Ovary (tissue), 7 donors: ENCODE measurements at regions not wholly inside any gene's neighbourhood (a gene's known extent, or its start where the extent isn't known, plus 50 kb on each side); places are given as distances from the start of the nearest gene placed in this dataset.

Experiments used
- DNase-seq, 5 donors: peaks; one replicate each; pipeline ENCODE4 v3.0.0-alpha.2; 2019 to 2020
- H3K27ac ChIP-seq, 2 donors: fragments of 200-600 bp; one replicate each; pipeline versions ENCODE4 v1.5.1 to v1.8.0; 2019 to 2022
- H3K27me3 ChIP-seq: fragments of 200-600 bp; one replicate; pipeline ENCODE4 v1.8.0; 2022
- H3K36me3 ChIP-seq: fragments of 200-600 bp; sonication (generic); one replicate; pipeline ENCODE4 v1.5.1; 2019
- H3K4me1 ChIP-seq: one replicate; pipeline ENCODE4 v1.8.1; 2013; ENCODE audit warnings: mild to moderate bottlenecking, moderate library complexity; ENCODE audit not compliant: insufficient read depth
- H3K4me3 ChIP-seq: fragments of 200-600 bp; sonication (generic); one replicate; pipeline ENCODE4 v1.5.1; 2017
- H3K9me3 ChIP-seq, 2 donors: fragments of 200-600 bp in 1 of 2; sonication (generic) in 1 of 2; one replicate each; pipeline versions ENCODE4 v1.5.1 to v1.8.1; 2013 to 2019; ENCODE audit warnings: mild to moderate bottlenecking in 1 of 2, moderate library complexity in 1 of 2
- EP300 ChIP-seq: sonication (generic); formaldehyde crosslinking; IDR thresholded peaks from one replicate; pipeline ENCODE4 v1.6.1; 2017; ENCODE audit warnings: antibody characterized with exemption
- POLR2A ChIP-seq: fragments of 450-650 bp; IDR thresholded peaks from one replicate; pipeline ENCODE4 v1.6.1; 2017; ENCODE audit warnings: antibody characterized with exemption, mild to moderate bottlenecking, moderate library complexity
- WGBS, 3 donors: extraction: QIAGEN DNeasy Blood & Tissue Kit in 1 of 3; methylation state at CpG; one replicate each; pipeline versions ENCODE4 v1.1.5 to v1.1.7; 2013 to 2017; 5-methylcytosine and 5-hydroxymethylcytosine counted together
- intact Hi-C, 4 donors: fragments of 100-400 bp; cut with DNase I; formaldehyde crosslinking; loops; one replicate each; pipeline versions ENCODE4 v1.11.0 to v1.15.1; 2022 to 2023
- TF ChIP-seq, protein P1 (sequence below), 3 donors: fragments of 450-650 bp in 2 of 3; fragments of 200-600 bp in 1 of 3; IDR thresholded peaks; one replicate each; pipeline versions ENCODE4 v1.5.1 to v1.8.0; 2016 to 2022; ENCODE audit warnings: antibody characterized with exemption in 3 of 3, mild to moderate bottlenecking in 1 of 3
- donor health status: DM: no; HTN: no; CAD: no; lungs with moderate emphysema.
- donor health status: DM: no; HTN: no; CAD: no.
- donor health status: Bipolar disorder and iron deficiency.
- donor health status: DM: no; HTN: no; CAD: no.
- donor health status: DM: yes; HTN: yes; CAD: no.

GRCh38 chr2:187994464-187995331, 297.0 kb upstream of the GULP1 start:
- WGBS, 3 donors, result 77 to 85% (median 79%) methylated on average over 5 of the region's 5 CpGs
- Histone ChIP-seq H3K4me3 (no peak overlapping the region), H3K9me3 (no peaks in the 10 kb centered on the region), H3K27me3 (no peaks in the 10 kb centered on the region), H3K4me1 (no peaks in the 10 kb centered on the region), H3K27ac (no peak overlapping the region), H3K36me3 (no peaks in the 10 kb centered on the region)
- TF ChIP-seq EP300 (no peak), POLR2A (no peak)
- TF ChIP-seq, protein P1, sequence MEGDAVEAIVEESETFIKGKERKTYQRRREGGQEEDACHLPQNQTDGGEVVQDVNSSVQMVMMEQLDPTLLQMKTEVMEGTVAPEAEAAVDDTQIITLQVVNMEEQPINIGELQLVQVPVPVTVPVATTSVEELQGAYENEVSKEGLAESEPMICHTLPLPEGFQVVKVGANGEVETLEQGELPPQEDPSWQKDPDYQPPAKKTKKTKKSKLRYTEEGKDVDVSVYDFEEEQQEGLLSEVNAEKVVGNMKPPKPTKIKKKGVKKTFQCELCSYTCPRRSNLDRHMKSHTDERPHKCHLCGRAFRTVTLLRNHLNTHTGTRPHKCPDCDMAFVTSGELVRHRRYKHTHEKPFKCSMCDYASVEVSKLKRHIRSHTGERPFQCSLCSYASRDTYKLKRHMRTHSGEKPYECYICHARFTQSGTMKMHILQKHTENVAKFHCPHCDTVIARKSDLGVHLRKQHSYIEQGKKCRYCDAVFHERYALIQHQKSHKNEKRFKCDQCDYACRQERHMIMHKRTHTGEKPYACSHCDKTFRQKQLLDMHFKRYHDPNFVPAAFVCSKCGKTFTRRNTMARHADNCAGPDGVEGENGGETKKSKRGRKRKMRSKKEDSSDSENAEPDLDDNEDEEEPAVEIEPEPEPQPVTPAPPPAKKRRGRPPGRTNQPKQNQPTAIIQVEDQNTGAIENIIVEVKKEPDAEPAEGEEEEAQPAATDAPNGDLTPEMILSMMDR (IDR thresholded peaks at IDR 0.05), result no peak
- intact Hi-C loops, result no loop called here
- DNase-seq, result no peak

DNA sequence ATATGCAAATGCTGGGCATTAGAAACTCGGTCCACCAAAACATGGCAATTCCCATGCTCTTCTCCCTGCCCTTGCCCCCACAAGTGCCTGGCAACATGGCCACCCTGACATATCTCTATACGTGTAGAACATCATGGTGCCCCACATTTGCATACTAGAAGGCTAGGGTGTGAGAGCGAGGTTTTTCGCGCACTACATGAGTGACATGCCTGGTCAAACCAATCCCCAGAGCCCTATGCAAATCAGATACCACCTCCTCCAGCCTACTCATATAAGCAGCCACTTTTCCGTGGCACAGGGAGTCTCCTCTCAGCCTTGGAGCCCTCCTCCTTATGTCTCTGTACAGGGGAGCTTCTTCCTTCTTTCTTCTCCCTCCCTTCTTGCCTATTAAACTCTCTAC, 296.1 kb upstream of the GULP1 start:
- Histone ChIP-seq H3K27ac (no peak overlapping the region), H3K9me3 (no peaks in the 10 kb centered on the region), H3K4me1 (no peaks in the 10 kb centered on the region), H3K27me3 (no peaks in the 10 kb centered on the region), H3K4me3 (no peak overlapping the region), H3K36me3 (no peaks in the 10 kb centered on the region)
- intact Hi-C loops, result no loop called here
- no peak for DNase-seq
- TF ChIP-seq EP300 (no peak), POLR2A (no peak)
- TF ChIP-seq, protein P1 (IDR thresholded peaks at IDR 0.05), result no peak
- WGBS, 3 donors, result 82 to 97% (median 96%) methylated on average over 6 of the region's 6 CpGs

DNA sequence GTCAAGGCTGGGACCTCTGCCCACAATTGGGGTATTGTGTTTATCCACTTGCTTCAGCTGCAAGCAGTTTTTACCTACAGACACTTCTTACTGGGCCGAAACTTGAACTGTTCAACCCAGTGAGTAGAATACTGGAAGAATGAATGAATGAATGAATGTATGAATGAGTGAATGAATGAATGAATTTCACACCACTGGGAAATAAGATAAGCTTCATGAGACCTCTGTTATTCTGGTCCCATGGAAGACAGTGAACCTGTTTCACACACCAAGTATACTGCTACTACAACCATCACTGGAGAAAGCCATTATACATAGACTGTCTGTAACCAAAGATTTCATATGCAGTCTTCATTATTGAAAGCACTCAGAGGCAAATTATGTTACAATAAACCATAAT, 295.0 kb upstream of the GULP1 start:
- Histone ChIP-seq H3K27ac (no peak overlapping the region), H3K9me3 (no peaks in the 10 kb centered on the region), H3K36me3 (no peaks in the 10 kb centered on the region), H3K4me1 (no peaks in the 10 kb centered on the region), H3K27me3 (no peaks in the 10 kb centered on the region), H3K4me3 (no peak overlapping the region)
- intact Hi-C loops, result no loop called here
- WGBS, 3 donors, result 95 to 100% (median 96%) methylated on average over 1 of the region's 1 CpG
- DNase-seq, result no peak
- TF ChIP-seq, protein P1 (IDR thresholded peaks at IDR 0.05), result no peak
- TF ChIP-seq EP300 (no peak), POLR2A (no peak)

- DNase-seq, result no peak
- no peak overlapping the region for H3K4me3 ChIP-seq
- no peak overlapping the region for H3K27ac ChIP-seq
- TF ChIP-seq, protein P1 (IDR thresholded peaks at IDR 0.05), result no peak
- TF ChIP-seq POLR2A (no peak), EP300 (no peak)
- no peaks in the 10 kb centered on the region for H3K9me3 ChIP-seq
- intact Hi-C loops, result no loop called here
- no peaks in the 10 kb centered on the region for H3K27me3 ChIP-seq
- no peaks in the 10 kb centered on the region for H3K36me3 ChIP-seq
- no peaks in the 10 kb centered on the region for H3K4me1 ChIP-seq
- WGBS, 3 donors, result 39 to 46% (median 40%) methylated on average over 2 of the region's 2 CpGs
Observed at GRCh38 chr2:188000189-188000588, 291.5 kb upstream of the GULP1 start.
